Neural cell (in vitro differentiated cells): ENCODE measurements at regions not wholly inside any gene's neighbourhood (a gene's known extent, or its start where the extent isn't known, plus 50 kb on each side); places are given as distances from the start of the nearest gene placed in this dataset.

Source experiments
- H2AFZ ChIP-seq: fragments of 200-600, 300-800 bp; sonication (generic), shearing (Covaris generic); 2 replicates; pipeline ENCODE4 v1.6.0; 2014; ENCODE audit warnings: low read depth, mild to moderate bottlenecking, antibody characterized with exemption, low read length, moderate library complexity
- H3F3A ChIP-seq: fragments of 200-600 bp; shearing (Covaris generic); 2 replicates; pipeline ENCODE4 v1.6.1; 2016; ENCODE audit warnings: mild to moderate bottlenecking, moderate library complexity, mixed read lengths, antibody characterized with exemption, low read length; ENCODE audit not compliant: insufficient read depth, poor library complexity, severe bottlenecking
- H3K27ac ChIP-seq: fragments of 200-600, 300-800 bp; sonication (generic), shearing (Covaris generic); 2 replicates; pipeline ENCODE4 v1.5.1; 2014; ENCODE audit warnings: mild to moderate bottlenecking, low read length, moderate library complexity
- H3K27me3 ChIP-seq: fragments of 300-800, 200-600 bp; sonication (generic), shearing (Covaris generic); 2 replicates; pipeline ENCODE4 v1.6.0; 2014; ENCODE audit warnings: mild to moderate bottlenecking, low read depth, low read length, moderate library complexity; ENCODE audit not compliant: insufficient read depth
- H3K36me3 ChIP-seq: fragments of 300-800, 200-600 bp; sonication (generic), shearing (Covaris generic); 2 replicates; pipeline ENCODE4 v1.5.1; 2014; ENCODE audit warnings: mild to moderate bottlenecking, antibody characterized with exemption, low read length, moderate library complexity; ENCODE audit not compliant: insufficient read depth
- H3K4me2 ChIP-seq: fragments of 300-800, 200-600 bp; sonication (generic), shearing (Covaris generic); 2 replicates; pipeline ENCODE4 v1.6.0; 2014; ENCODE audit warnings: mild to moderate bottlenecking, low read length
- H3K4me3 ChIP-seq: fragments of 300-800, 200-600 bp; sonication (generic), shearing (Covaris generic); 2 replicates; pipeline ENCODE4 v1.5.1; 2014; ENCODE audit warnings: mild to moderate bottlenecking, low read length, moderate library complexity
- H3K79me2 ChIP-seq: fragments of 200-600 bp; shearing (Covaris generic); replicated peaks from 2 replicates; pipeline ENCODE4 v1.6.0; 2014; ENCODE audit warnings: mild to moderate bottlenecking, low read length, moderate library complexity; ENCODE audit not compliant: insufficient read depth
- H3K9ac ChIP-seq: fragments of 300-800, 200-600 bp; sonication (generic), shearing (Covaris generic); 2 replicates; pipeline ENCODE4 v1.6.1; 2016; ENCODE audit warnings: mild to moderate bottlenecking, low read length, mixed read lengths
- H3K9me2 ChIP-seq: fragments of 200-600 bp; shearing (Covaris generic); 2 replicates; pipeline ENCODE4 v1.6.1; 2016; ENCODE audit warnings: mild to moderate bottlenecking, low read length, mixed read lengths; ENCODE audit not compliant: insufficient read depth
- H3K9me3 ChIP-seq: fragments of 200-600, 300-800 bp; sonication (generic), shearing (Covaris generic); 2 replicates; pipeline ENCODE4 v1.6.1; 2016; ENCODE audit warnings: mild to moderate bottlenecking, mixed run types, low read length, moderate library complexity, mixed read lengths
- H4K20me1 ChIP-seq: fragments of 200-600 bp; shearing (Covaris generic); 2 replicates; pipeline ENCODE4 v1.6.1; 2016; ENCODE audit warnings: mild to moderate bottlenecking, mixed run types; ENCODE audit not compliant: insufficient read depth
- EP300 ChIP-seq: fragments of 450-650 bp; conservative IDR thresholded peaks from 2 replicates; pipeline ENCODE4 v1.6.1; 2014; ENCODE audit warnings: antibody characterized with exemption, mild to moderate bottlenecking, moderate library complexity; ENCODE audit not compliant: poor library complexity, severe bottlenecking
- EZH2 ChIP-seq: fragments of 200-600, 300-800 bp; shearing (Covaris generic), sonication (generic); IDR thresholded peaks from 2 replicates; pipeline ENCODE4 v1.6.1; 2014; ENCODE audit warnings: antibody characterized with exemption, low read length, borderline replicate concordance, mild to moderate bottlenecking; ENCODE audit not compliant: insufficient read depth, poor library complexity, severe bottlenecking
- MXI1 ChIP-seq: fragments of 450-650 bp; conservative IDR thresholded peaks from 2 replicates; pipeline ENCODE4 v1.6.1; 2014; ENCODE audit warnings: antibody characterized with exemption, mild to moderate bottlenecking; ENCODE audit not compliant: poor library complexity, severe bottlenecking
- POLR2AphosphoS5 ChIP-seq: IDR thresholded peaks from 2 replicates; pipeline ENCODE4 v1.6.1; 2012
- RAD21 ChIP-seq: fragments of 450-650 bp; conservative IDR thresholded peaks from 2 replicates; pipeline ENCODE4 v1.6.1; 2014; ENCODE audit warnings: antibody characterized with exemption, mild to moderate bottlenecking, moderate library complexity
- SMC3 ChIP-seq: fragments of 450-650 bp; conservative IDR thresholded peaks from 2 replicates; pipeline ENCODE4 v1.6.1; 2014; ENCODE audit warnings: antibody characterized with exemption, mild to moderate bottlenecking, moderate library complexity; ENCODE audit not compliant: poor library complexity
- TAF1 ChIP-seq: IDR thresholded peaks from 2 replicates; pipeline ENCODE4 v1.6.1; 2012; ENCODE audit warnings: low read depth
- TF ChIP-seq, protein P1 (sequence below): IDR thresholded peaks from 2 replicates; pipeline ENCODE4 v1.6.1; 2012; ENCODE audit warnings: borderline replicate concordance
- TF ChIP-seq, protein P2 (sequence below): fragments of 450-650 bp; IDR thresholded peaks from 2 replicates; pipeline ENCODE4 v1.5.1; 2014; ENCODE audit warnings: antibody characterized with exemption, mild to moderate bottlenecking, moderate library complexity; ENCODE audit not compliant: poor library complexity, severe bottlenecking

DNA sequence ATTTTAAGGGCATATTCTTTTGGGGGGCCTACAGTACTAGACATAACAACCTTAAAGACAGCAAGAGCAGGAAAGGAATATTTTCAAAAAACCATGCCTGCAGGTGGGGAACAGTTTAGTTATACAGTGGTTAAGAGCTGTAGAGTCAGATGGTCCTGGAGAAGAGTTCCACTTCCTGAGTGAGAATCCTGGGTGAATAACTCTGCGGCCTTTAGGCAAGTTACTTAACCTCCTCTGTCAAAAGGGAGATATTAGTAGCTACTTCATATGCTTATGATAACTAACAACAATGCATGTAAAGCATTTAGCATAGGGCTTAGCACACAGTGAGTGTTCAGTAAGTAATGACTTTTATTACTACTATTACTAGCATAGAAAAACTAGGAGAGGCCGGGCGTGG lies 119.2 kb upstream of the TAB2 start:
- Histone ChIP-seq H3K4me2 (no peak overlapping the region), H3K9me2 (no peaks in the 10 kb centered on the region), H3F3A (no peaks in the 10 kb centered on the region), H4K20me1 (no peaks in the 10 kb centered on the region), H3K9ac (no peak overlapping the region), H2AFZ (no peak overlapping the region), H3K27me3 (no peaks in the 10 kb centered on the region), H3K36me3 (no peaks in the 10 kb centered on the region), H3K4me3 (no peak overlapping the region), H3K9me3 (no peaks in the 10 kb centered on the region), H3K79me2 (no peaks in the 10 kb centered on the region), H3K27ac (no peak overlapping the region)
- TF ChIP-seq POLR2AphosphoS5 (no peak), TAF1 (no peak), EP300 (no peak), MXI1 (no peak), SMC3 (no peak)

DNA sequence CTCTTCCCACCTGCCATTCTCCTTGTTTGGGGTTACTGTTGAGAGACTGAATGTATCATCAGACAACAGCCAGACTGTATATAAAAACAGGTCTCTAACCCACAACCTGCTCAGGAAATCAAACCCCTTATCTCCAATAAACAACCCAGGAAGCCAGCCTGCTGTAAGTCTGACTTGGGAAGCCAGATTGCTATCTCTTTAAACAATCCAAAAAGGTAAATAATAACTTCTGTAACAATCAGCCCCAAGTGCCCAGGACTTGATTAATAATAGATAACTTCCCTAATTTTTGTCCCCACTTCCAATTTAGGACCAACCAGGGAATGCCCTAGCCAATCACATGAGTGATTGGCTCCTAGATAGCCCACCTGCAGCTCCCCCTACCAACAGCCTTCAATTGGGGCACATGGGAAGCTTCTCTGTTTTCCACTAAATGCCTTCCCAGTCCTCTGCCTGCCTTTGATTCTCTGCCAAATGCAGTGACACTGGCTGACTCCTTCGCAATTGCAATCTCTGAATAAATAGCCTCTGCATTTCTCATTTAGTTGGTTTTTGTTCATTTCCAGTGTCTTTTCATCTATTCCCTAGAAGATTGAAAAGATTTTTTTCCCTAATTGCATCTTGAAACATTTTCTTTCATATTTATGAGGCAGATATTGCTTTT lies 117.1 kb upstream of the TAB2 start:
- Histone ChIP-seq H3K9me2 (no peaks in the 10 kb centered on the region), H3K27me3 (no peaks in the 10 kb centered on the region), H3K4me2 (no peak overlapping the region), H3K79me2 (no peaks in the 10 kb centered on the region), H3K36me3 (no peaks in the 10 kb centered on the region), H3K27ac (no peak overlapping the region), H3F3A (no peaks in the 10 kb centered on the region), H4K20me1 (no peaks in the 10 kb centered on the region), H2AFZ (no peak overlapping the region), H3K9me3 (no peaks in the 10 kb centered on the region), H3K4me3 (no peak overlapping the region), H3K9ac (no peak overlapping the region)
- no peak for TF ChIP-seq EZH2
- no peak for TF ChIP-seq RAD21
- TF ChIP-seq, protein P1, sequence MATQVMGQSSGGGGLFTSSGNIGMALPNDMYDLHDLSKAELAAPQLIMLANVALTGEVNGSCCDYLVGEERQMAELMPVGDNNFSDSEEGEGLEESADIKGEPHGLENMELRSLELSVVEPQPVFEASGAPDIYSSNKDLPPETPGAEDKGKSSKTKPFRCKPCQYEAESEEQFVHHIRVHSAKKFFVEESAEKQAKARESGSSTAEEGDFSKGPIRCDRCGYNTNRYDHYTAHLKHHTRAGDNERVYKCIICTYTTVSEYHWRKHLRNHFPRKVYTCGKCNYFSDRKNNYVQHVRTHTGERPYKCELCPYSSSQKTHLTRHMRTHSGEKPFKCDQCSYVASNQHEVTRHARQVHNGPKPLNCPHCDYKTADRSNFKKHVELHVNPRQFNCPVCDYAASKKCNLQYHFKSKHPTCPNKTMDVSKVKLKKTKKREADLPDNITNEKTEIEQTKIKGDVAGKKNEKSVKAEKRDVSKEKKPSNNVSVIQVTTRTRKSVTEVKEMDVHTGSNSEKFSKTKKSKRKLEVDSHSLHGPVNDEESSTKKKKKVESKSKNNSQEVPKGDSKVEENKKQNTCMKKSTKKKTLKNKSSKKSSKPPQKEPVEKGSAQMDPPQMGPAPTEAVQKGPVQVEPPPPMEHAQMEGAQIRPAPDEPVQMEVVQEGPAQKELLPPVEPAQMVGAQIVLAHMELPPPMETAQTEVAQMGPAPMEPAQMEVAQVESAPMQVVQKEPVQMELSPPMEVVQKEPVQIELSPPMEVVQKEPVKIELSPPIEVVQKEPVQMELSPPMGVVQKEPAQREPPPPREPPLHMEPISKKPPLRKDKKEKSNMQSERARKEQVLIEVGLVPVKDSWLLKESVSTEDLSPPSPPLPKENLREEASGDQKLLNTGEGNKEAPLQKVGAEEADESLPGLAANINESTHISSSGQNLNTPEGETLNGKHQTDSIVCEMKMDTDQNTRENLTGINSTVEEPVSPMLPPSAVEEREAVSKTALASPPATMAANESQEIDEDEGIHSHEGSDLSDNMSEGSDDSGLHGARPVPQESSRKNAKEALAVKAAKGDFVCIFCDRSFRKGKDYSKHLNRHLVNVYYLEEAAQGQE: no peak
- TF ChIP-seq SMC3: no peak
- no peak for TF ChIP-seq EP300
- no peak for TF ChIP-seq MXI1
- no peak for TF ChIP-seq POLR2AphosphoS5
- TF ChIP-seq TAF1: no peak
- TF ChIP-seq, protein P2, sequence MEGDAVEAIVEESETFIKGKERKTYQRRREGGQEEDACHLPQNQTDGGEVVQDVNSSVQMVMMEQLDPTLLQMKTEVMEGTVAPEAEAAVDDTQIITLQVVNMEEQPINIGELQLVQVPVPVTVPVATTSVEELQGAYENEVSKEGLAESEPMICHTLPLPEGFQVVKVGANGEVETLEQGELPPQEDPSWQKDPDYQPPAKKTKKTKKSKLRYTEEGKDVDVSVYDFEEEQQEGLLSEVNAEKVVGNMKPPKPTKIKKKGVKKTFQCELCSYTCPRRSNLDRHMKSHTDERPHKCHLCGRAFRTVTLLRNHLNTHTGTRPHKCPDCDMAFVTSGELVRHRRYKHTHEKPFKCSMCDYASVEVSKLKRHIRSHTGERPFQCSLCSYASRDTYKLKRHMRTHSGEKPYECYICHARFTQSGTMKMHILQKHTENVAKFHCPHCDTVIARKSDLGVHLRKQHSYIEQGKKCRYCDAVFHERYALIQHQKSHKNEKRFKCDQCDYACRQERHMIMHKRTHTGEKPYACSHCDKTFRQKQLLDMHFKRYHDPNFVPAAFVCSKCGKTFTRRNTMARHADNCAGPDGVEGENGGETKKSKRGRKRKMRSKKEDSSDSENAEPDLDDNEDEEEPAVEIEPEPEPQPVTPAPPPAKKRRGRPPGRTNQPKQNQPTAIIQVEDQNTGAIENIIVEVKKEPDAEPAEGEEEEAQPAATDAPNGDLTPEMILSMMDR: no peak
